NCI-H345 treated with DMSO at 0.1 percent for 48 hours (cell line): ENCODE measurements at regions not wholly inside any gene's neighbourhood (a gene's known extent, or its start where the extent isn't known, plus 50 kb on each side); places are given as distances from the start of the nearest gene placed in this dataset.

Experiments used
- DNase-seq: peaks from one replicate; lab custom pipeline; 2025; ENCODE audit not compliant: unreplicated experiment; lab: John Stamatoyannopoulos, UW

GRCh38 chr2:3959372-3959771 lies 256.0 kb downstream of the DCDC2C start:
- peak; percentile 85 for DNase-seq

GRCh38 chr2:3960106-3960505 lies 256.7 kb downstream of the DCDC2C start:
- no peak for DNase-seq

GRCh38 chr2:3962719-3963118 lies 259.3 kb downstream of the DCDC2C start:
- DNase-seq, result no peak

- DNase-seq, result no peak
Measured at GRCh38 chr2:3965211-3965610, 261.8 kb downstream of the DCDC2C start.

GRCh38 chr2:3965953-3966352 lies 262.6 kb downstream of the DCDC2C start:
- DNase-seq, result no peak

GRCh38 chr2:3966470-3966869 lies 263.1 kb downstream of the DCDC2C start:
- DNase-seq, result no peak

- DNase-seq, result no peak
Measured at GRCh38 chr2:3968736-3969135, 265.4 kb downstream of the DCDC2C start.

GRCh38 chr2:3970791-3971651 lies 267.6 kb downstream of the DCDC2C start:
- no peak for DNase-seq

- DNase-seq, result no peak
Measured at GRCh38 chr2:3971652-3972192, 268.3 kb downstream of the DCDC2C start.

GRCh38 chr2:3972377-3972776 lies 269.0 kb downstream of the DCDC2C start:
- DNase-seq, result no peak

- DNase-seq, result no peak
Measured at GRCh38 chr2:3974765-3975164, 271.4 kb downstream of the DCDC2C start.

GRCh38 chr2:3981446-3981987 lies 278.1 kb downstream of the DCDC2C start:
- no peak for DNase-seq

GRCh38 chr2:3982160-3982559 lies 278.8 kb downstream of the DCDC2C start:
- no peak for DNase-seq

- DNase-seq, result no peak
Measured at GRCh38 chr2:3986063-3986462, 282.7 kb downstream of the DCDC2C start.

- no peak for DNase-seq
Measured at GRCh38 chr2:3986530-3987258, 283.3 kb downstream of the DCDC2C start.

- no peak for DNase-seq
Measured at GRCh38 chr2:4002841-4003403, 299.5 kb downstream of the DCDC2C start.

- no peak for DNase-seq
Measured at GRCh38 chr2:4012197-4012596, 308.8 kb downstream of the DCDC2C start.

GRCh38 chr2:4018535-4018934 lies 315.2 kb downstream of the DCDC2C start:
- no peak for DNase-seq

GRCh38 chr2:4020153-4020552 lies 316.8 kb downstream of the DCDC2C start:
- peak; percentile 75 for DNase-seq

GRCh38 chr2:4020649-4021048 lies 317.3 kb downstream of the DCDC2C start:
- DNase-seq, result peak; percentile 38

GRCh38 chr2:4024605-4025004 lies 321.2 kb downstream of the DCDC2C start:
- no peak for DNase-seq
